ENCODE measurements at regions not wholly inside any gene's neighbourhood (a gene's known extent, or its start where the extent isn't known, plus 50 kb on each side); places are given as distances from the start of the nearest gene placed in this dataset.

DNA sequence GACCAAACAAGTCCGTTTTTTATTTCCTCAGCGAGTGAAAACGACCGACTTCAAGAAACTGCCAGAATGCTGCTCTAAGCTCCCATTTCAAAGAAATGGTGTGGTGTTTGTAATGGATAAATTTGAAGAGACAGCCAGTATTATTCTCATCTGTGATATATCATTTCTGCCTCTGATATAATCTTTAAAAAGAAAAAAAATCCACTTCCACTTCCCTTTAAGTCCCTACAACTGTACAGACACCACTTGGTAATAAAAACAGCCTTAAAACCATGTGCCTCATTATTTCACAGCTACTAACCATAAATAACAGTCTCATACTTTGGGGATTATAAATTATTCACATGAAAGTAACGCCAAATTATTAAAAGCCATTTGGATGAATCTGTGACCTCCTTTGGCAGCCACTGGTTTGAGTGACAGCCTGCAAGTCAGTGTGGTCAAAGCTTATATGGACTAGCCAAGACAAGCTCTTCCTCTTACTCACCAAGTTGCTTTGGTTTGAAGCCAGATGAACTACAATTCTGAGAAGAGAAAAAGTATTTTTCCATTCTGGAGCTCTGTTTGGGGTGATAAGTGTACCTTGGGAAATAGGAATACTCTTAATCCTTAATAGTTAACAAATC is 168.0 kb downstream of the SHOX2 start:
- H3K79me2 ChIP-seq (replicated peaks; ENCODE audit: insufficient read depth, low read length), result no peaks in the 10 kb centered on the region
- H3K4me2 ChIP-seq (ENCODE audit: low read length), result no peak overlapping the region
- no peaks in the 10 kb centered on the region for H4K20me1 ChIP-seq (ENCODE audit: insufficient read depth)
- TF ChIP-seq POLR2AphosphoS5 (IDR thresholded peaks at IDR 0.05), result no peak
- TF ChIP-seq RAD21 (conservative IDR thresholded peaks at IDR 0.05), result no peak
- TF ChIP-seq, protein P1, sequence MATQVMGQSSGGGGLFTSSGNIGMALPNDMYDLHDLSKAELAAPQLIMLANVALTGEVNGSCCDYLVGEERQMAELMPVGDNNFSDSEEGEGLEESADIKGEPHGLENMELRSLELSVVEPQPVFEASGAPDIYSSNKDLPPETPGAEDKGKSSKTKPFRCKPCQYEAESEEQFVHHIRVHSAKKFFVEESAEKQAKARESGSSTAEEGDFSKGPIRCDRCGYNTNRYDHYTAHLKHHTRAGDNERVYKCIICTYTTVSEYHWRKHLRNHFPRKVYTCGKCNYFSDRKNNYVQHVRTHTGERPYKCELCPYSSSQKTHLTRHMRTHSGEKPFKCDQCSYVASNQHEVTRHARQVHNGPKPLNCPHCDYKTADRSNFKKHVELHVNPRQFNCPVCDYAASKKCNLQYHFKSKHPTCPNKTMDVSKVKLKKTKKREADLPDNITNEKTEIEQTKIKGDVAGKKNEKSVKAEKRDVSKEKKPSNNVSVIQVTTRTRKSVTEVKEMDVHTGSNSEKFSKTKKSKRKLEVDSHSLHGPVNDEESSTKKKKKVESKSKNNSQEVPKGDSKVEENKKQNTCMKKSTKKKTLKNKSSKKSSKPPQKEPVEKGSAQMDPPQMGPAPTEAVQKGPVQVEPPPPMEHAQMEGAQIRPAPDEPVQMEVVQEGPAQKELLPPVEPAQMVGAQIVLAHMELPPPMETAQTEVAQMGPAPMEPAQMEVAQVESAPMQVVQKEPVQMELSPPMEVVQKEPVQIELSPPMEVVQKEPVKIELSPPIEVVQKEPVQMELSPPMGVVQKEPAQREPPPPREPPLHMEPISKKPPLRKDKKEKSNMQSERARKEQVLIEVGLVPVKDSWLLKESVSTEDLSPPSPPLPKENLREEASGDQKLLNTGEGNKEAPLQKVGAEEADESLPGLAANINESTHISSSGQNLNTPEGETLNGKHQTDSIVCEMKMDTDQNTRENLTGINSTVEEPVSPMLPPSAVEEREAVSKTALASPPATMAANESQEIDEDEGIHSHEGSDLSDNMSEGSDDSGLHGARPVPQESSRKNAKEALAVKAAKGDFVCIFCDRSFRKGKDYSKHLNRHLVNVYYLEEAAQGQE (IDR thresholded peaks at IDR 0.05; ENCODE audit: borderline replicate concordance), result no peak
- no peak for TF ChIP-seq MXI1 (conservative IDR thresholded peaks at IDR 0.05; ENCODE audit: poor library complexity, severe bottlenecking)
- no peak for TF ChIP-seq CTCF (IDR thresholded peaks at IDR 0.05; ENCODE audit: poor library complexity, severe bottlenecking)
- TF ChIP-seq SMC3 (conservative IDR thresholded peaks at IDR 0.05; ENCODE audit: poor library complexity), result no peak
- no peak for TF ChIP-seq EZH2 (IDR thresholded peaks at IDR 0.05; ENCODE audit: borderline replicate concordance, insufficient read depth, low read length, poor library complexity, severe bottlenecking)
- TF ChIP-seq TAF1 (IDR thresholded peaks at IDR 0.05; ENCODE audit: low read depth), result no peak
- no peak for TF ChIP-seq EP300 (conservative IDR thresholded peaks at IDR 0.05; ENCODE audit: poor library complexity, severe bottlenecking)
- H3K36me3 ChIP-seq (ENCODE audit: insufficient read depth, low read length), result no peaks in the 10 kb centered on the region
- H3K27ac ChIP-seq (ENCODE audit: low read length), result no peak overlapping the region
- no peaks in the 10 kb centered on the region for H3K27me3 ChIP-seq (ENCODE audit: insufficient read depth, low read depth, low read length)
- H3K9me2 ChIP-seq (ENCODE audit: insufficient read depth, low read length), result no peaks in the 10 kb centered on the region
- no peak overlapping the region for H3K9ac ChIP-seq (ENCODE audit: low read length)
- no peaks in the 10 kb centered on the region for H3F3A ChIP-seq (ENCODE audit: insufficient read depth, low read length, poor library complexity, severe bottlenecking)
- H2AFZ ChIP-seq (ENCODE audit: low read depth, low read length), result no peak overlapping the region
- H3K9me3 ChIP-seq (ENCODE audit: low read length), result no peaks in the 10 kb centered on the region
- no peak overlapping the region for H3K4me3 ChIP-seq (ENCODE audit: low read length)

- H2AFZ ChIP-seq (ENCODE audit: low read depth, low read length), result no peak overlapping the region
- H3K79me2 ChIP-seq (replicated peaks; ENCODE audit: insufficient read depth, low read length), result no peaks in the 10 kb centered on the region
These were observed 174.7 kb downstream of the SHOX2 start for GRCh38 chr3:157931517-157931916.

More at GRCh38 chr3:157931517-157931916, 174.7 kb downstream of the SHOX2 start:
- Histone ChIP-seq H3K27ac (ENCODE audit: low read length) (no peak overlapping the region), H3K36me3 (ENCODE audit: insufficient read depth, low read length) (no peaks in the 10 kb centered on the region), H3K27me3 (ENCODE audit: insufficient read depth, low read depth, low read length) (no peaks in the 10 kb centered on the region), H3K4me3 (ENCODE audit: low read length) (no peak overlapping the region), H4K20me1 (ENCODE audit: insufficient read depth) (no peaks in the 10 kb centered on the region), H3F3A (ENCODE audit: insufficient read depth, low read length, poor library complexity, severe bottlenecking) (no peaks in the 10 kb centered on the region), H3K9me3 (ENCODE audit: low read length) (no peaks in the 10 kb centered on the region), H3K9ac (ENCODE audit: low read length) (no peak overlapping the region), H3K4me2 (ENCODE audit: low read length) (no peak overlapping the region), H3K9me2 (ENCODE audit: insufficient read depth, low read length) (no peaks in the 10 kb centered on the region)
- no peak for TF ChIP-seq SMC3 (conservative IDR thresholded peaks at IDR 0.05; ENCODE audit: poor library complexity)
- no peak for TF ChIP-seq MXI1 (conservative IDR thresholded peaks at IDR 0.05; ENCODE audit: poor library complexity, severe bottlenecking)
- no peak for TF ChIP-seq EZH2 (IDR thresholded peaks at IDR 0.05; ENCODE audit: borderline replicate concordance, insufficient read depth, low read length, poor library complexity, severe bottlenecking)
- TF ChIP-seq RAD21 (conservative IDR thresholded peaks at IDR 0.05), result no peak
- no peak for TF ChIP-seq POLR2AphosphoS5 (IDR thresholded peaks at IDR 0.05)
- TF ChIP-seq TAF1 (IDR thresholded peaks at IDR 0.05; ENCODE audit: low read depth), result no peak
- no peak for TF ChIP-seq CTCF (IDR thresholded peaks at IDR 0.05; ENCODE audit: poor library complexity, severe bottlenecking)
- TF ChIP-seq, protein P1 (IDR thresholded peaks at IDR 0.05; ENCODE audit: borderline replicate concordance), result no peak
- TF ChIP-seq EP300 (conservative IDR thresholded peaks at IDR 0.05; ENCODE audit: poor library complexity, severe bottlenecking), result no peak
